ENCODE measurements at regions not wholly inside any gene's neighbourhood (a gene's known extent, or its start where the extent isn't known, plus 50 kb on each side); places are given as distances from the start of the nearest gene placed in this dataset.

- H3K4me3 ChIP-seq: no peak overlapping the region
- CTCF ChIA-PET: no interaction called here
- TF ChIP-seq, protein P1, sequence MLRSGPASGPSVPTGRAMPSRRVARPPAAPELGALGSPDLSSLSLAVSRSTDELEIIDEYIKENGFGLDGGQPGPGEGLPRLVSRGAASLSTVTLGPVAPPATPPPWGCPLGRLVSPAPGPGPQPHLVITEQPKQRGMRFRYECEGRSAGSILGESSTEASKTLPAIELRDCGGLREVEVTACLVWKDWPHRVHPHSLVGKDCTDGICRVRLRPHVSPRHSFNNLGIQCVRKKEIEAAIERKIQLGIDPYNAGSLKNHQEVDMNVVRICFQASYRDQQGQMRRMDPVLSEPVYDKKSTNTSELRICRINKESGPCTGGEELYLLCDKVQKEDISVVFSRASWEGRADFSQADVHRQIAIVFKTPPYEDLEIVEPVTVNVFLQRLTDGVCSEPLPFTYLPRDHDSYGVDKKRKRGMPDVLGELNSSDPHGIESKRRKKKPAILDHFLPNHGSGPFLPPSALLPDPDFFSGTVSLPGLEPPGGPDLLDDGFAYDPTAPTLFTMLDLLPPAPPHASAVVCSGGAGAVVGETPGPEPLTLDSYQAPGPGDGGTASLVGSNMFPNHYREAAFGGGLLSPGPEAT (IDR thresholded peaks at IDR 0.05; ENCODE audit: low read depth): no peak
- TF ChIP-seq RAD51 (IDR thresholded peaks at IDR 0.05): no peak
- no peak for TF ChIP-seq SP1 (IDR thresholded peaks at IDR 0.05; ENCODE audit: low read depth, low read length)
- TF ChIP-seq IKZF2 (IDR thresholded peaks at IDR 0.05): no peak
- no peak for TF ChIP-seq CREM (IDR thresholded peaks at IDR 0.05; ENCODE audit: low read depth)
- TF ChIP-seq, protein P2, sequence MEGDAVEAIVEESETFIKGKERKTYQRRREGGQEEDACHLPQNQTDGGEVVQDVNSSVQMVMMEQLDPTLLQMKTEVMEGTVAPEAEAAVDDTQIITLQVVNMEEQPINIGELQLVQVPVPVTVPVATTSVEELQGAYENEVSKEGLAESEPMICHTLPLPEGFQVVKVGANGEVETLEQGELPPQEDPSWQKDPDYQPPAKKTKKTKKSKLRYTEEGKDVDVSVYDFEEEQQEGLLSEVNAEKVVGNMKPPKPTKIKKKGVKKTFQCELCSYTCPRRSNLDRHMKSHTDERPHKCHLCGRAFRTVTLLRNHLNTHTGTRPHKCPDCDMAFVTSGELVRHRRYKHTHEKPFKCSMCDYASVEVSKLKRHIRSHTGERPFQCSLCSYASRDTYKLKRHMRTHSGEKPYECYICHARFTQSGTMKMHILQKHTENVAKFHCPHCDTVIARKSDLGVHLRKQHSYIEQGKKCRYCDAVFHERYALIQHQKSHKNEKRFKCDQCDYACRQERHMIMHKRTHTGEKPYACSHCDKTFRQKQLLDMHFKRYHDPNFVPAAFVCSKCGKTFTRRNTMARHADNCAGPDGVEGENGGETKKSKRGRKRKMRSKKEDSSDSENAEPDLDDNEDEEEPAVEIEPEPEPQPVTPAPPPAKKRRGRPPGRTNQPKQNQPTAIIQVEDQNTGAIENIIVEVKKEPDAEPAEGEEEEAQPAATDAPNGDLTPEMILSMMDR (IDR thresholded peaks at IDR 0.05 in 2 of 3, conservative IDR thresholded peaks at IDR 0.05 in 1 of 3; ENCODE audit: control insufficient read depth in 2 of 3, extremely low read depth in 1 of 3, insufficient read depth in 1 of 3, low read depth in 3 of 3, low read length in 3 of 3): no peak
- no peak for TF ChIP-seq SPI1 (IDR thresholded peaks at IDR 0.05; ENCODE audit: borderline replicate concordance, insufficient read depth, low read depth, low read length)
- no peak for TF ChIP-seq RUNX3 (IDR thresholded peaks at IDR 0.05; ENCODE audit: low read length)
- TF ChIP-seq TCF12 (IDR thresholded peaks at IDR 0.05; ENCODE audit: low read depth, low read length): no peak
- TF ChIP-seq BHLHE40 (IDR thresholded peaks at IDR 0.05; ENCODE audit: borderline replicate concordance in 1 of 2, low read depth in 2 of 2, low read length in 1 of 2): no peak
- SMC1A ChIA-PET (ENCODE audit: uncharacterized antibody, unreplicated experiment): interaction anchor here (0.6 kb wide), 1 partner anchor 19 kb away, joined by 3 read pairs; no protein-coding TSS in a partner anchor
- RAD21 ChIA-PET (ENCODE audit: unreplicated experiment): no interaction called here
- H3K79me2 ChIP-seq (ENCODE audit: control insufficient read depth, insufficient read depth, low read length): no peaks in the 10 kb centered on the region
- no peaks in the 10 kb centered on the region for H3K9me3 ChIP-seq (replicated peaks; ENCODE audit: control insufficient read depth, insufficient read depth, low read length)
- no peak overlapping the region for H3K4me2 ChIP-seq (ENCODE audit: control insufficient read depth, insufficient read depth)
- H2AFZ ChIP-seq (ENCODE audit: control insufficient read depth, low read depth, low read length): no peak overlapping the region
- peaks cover 5% of the 10 kb centered on the region; the same call in 1 of the 2 replicates for H3K4me1 ChIP-seq (ENCODE audit: control insufficient read depth, insufficient read depth, low read length)
- WGBS (ENCODE audit: insufficient coverage, insufficient replicate concordance, low lambda C conversion rate, missing lambda C conversion rate): 65% methylated on average over 6 of the region's 6 CpGs
- no peaks in the 10 kb centered on the region for H3K27me3 ChIP-seq (replicated peaks in 1 of 2; ENCODE audit: control insufficient read depth in 2 of 2, insufficient read depth in 2 of 2, low read length in 1 of 2)
- no TSS peak for BruUV-seq (replicated peaks)
- H3K36me3 ChIP-seq (ENCODE audit: control insufficient read depth in 2 of 2, insufficient read depth in 2 of 2, low read length in 1 of 2): no peaks in the 10 kb centered on the region
- ATAC-seq (peak; percentile 71), FAIRE-seq (no peak), DNase-seq (ENCODE audit: low read depth, low spot score) (no peak)
- intact Hi-C loops (cut with micrococcal nuclease; ENCODE audit: unreplicated experiment) (no loop called here), in situ Hi-C loops (cut with MboI) (no loop called here)
- H4K20me1 ChIP-seq (ENCODE audit: control insufficient read depth, insufficient read depth): no peaks in the 10 kb centered on the region
- no peak overlapping the region for H3K9ac ChIP-seq (ENCODE audit: control insufficient read depth, insufficient read depth, low read length)
- H3K27ac ChIP-seq (ENCODE audit: control insufficient read depth, insufficient read depth): no peak overlapping the region
- POLR2A ChIA-PET: no interaction called here
Measured at GRCh38 chr1:74857676-74858075, 124.7 kb downstream of the TYW3 start.

Measured in GM12878 (cell line).